Ascending aorta (tissue), 2 donors: ENCODE measurements at regions not wholly inside any gene's neighbourhood (a gene's known extent, or its start where the extent isn't known, plus 50 kb on each side); places are given as distances from the start of the nearest gene placed in this dataset.

Experiments used
- DNase-seq, 2 donors: peaks; one replicate each; pipeline ENCODE4 v3.0.0-alpha.2; 2019; ENCODE audit warnings: low spot score in 2 of 2
- H3K27ac ChIP-seq, 2 donors: fragments of 200-600 bp; sonication (generic); one replicate each; pipeline ENCODE4 v1.5.1; 2016 to 2017; ENCODE audit warnings: mild to moderate bottlenecking in 1 of 2
- H3K27me3 ChIP-seq: fragments of 200-600 bp; sonication (generic); one replicate; pipeline ENCODE4 v1.5.1; 2017
- H3K36me3 ChIP-seq, 2 donors: fragments of 200-600 bp; sonication (generic); one replicate each; pipeline ENCODE4 v1.5.1; 2016
- H3K4me1 ChIP-seq, 2 donors: fragments of 200-600 bp; sonication (generic); one replicate each; pipeline ENCODE4 v1.5.1; 2016 to 2017; ENCODE audit warnings: mild to moderate bottlenecking in 1 of 2
- H3K4me3 ChIP-seq, 2 donors: fragments of 200-600 bp; sonication (generic); one replicate each; pipeline ENCODE4 v1.5.1; 2016 to 2017; ENCODE audit warnings: mild to moderate bottlenecking in 1 of 2
- H3K9me3 ChIP-seq, 2 donors: fragments of 200-600 bp; sonication (generic); one replicate each; pipeline ENCODE4 v1.5.1; 2016
- intact Hi-C: fragments of 100-400 bp; cut with DNase I; formaldehyde crosslinking; loops from one replicate; pipeline ENCODE4 v1.15.1; 2023
- TF ChIP-seq, protein P1 (sequence below), 3 experiments: fragments of 200-600 bp in 2 of 3; fragments of 450-650 bp in 1 of 3; sonication (generic) in 2 of 3; IDR thresholded peaks; one replicate each; pipeline ENCODE4 v1.5.1; 2016 to 2019; ENCODE audit warnings: antibody characterized with exemption in 3 of 3, mild to moderate bottlenecking in 1 of 3, moderate library complexity in 1 of 3

GRCh38 chr1:25099343-25099951 lies 132.9 kb downstream of the SYF2 start:
- no peaks in the 10 kb centered on the region for H3K27me3 ChIP-seq
- intact Hi-C loops = no loop called here
- H3K27ac ChIP-seq = no peak overlapping the region

DNA sequence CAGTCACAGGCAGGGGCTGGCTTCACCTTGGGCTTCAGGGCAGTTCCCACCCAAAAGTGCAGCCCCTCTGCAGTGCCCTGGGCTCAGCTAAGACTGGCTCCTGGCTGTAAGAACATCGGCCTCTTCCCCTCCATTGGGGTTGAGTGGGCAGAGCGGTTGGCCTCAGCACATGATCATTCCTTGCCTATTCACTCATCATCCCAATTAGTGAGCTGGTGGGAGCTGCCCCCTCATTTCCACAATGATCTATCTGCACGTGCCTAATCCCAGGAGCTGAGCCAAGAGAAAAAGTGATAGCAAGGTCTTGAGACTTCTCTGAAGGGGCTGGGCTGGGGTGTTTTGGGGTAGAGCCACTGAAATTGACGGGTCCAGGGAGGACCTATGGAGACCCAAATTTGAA lies 133.6 kb downstream of the SYF2 start:
- Histone ChIP-seq H3K9me3 (no peaks in the 10 kb centered on the region), H3K27me3 (no peaks in the 10 kb centered on the region), H3K27ac (no peak overlapping the region), H3K4me1 (no peaks in the 10 kb centered on the region), H3K36me3 (no peaks in the 10 kb centered on the region), H3K4me3 (no peak overlapping the region)
- no peak for DNase-seq
- TF ChIP-seq, protein P1, sequence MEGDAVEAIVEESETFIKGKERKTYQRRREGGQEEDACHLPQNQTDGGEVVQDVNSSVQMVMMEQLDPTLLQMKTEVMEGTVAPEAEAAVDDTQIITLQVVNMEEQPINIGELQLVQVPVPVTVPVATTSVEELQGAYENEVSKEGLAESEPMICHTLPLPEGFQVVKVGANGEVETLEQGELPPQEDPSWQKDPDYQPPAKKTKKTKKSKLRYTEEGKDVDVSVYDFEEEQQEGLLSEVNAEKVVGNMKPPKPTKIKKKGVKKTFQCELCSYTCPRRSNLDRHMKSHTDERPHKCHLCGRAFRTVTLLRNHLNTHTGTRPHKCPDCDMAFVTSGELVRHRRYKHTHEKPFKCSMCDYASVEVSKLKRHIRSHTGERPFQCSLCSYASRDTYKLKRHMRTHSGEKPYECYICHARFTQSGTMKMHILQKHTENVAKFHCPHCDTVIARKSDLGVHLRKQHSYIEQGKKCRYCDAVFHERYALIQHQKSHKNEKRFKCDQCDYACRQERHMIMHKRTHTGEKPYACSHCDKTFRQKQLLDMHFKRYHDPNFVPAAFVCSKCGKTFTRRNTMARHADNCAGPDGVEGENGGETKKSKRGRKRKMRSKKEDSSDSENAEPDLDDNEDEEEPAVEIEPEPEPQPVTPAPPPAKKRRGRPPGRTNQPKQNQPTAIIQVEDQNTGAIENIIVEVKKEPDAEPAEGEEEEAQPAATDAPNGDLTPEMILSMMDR (IDR thresholded peaks at IDR 0.05) = no peak
- intact Hi-C loops = no loop called here

More at GRCh38 chr1:25099343-25099951, 132.9 kb downstream of the SYF2 start:
- Histone ChIP-seq H3K4me1 (no peaks in the 10 kb centered on the region), H3K4me3 (no peak overlapping the region), H3K9me3 (no peaks in the 10 kb centered on the region), H3K36me3 (no peaks in the 10 kb centered on the region)
- no peak for DNase-seq
- TF ChIP-seq, protein P1 (IDR thresholded peaks at IDR 0.05) = no peak

DNA sequence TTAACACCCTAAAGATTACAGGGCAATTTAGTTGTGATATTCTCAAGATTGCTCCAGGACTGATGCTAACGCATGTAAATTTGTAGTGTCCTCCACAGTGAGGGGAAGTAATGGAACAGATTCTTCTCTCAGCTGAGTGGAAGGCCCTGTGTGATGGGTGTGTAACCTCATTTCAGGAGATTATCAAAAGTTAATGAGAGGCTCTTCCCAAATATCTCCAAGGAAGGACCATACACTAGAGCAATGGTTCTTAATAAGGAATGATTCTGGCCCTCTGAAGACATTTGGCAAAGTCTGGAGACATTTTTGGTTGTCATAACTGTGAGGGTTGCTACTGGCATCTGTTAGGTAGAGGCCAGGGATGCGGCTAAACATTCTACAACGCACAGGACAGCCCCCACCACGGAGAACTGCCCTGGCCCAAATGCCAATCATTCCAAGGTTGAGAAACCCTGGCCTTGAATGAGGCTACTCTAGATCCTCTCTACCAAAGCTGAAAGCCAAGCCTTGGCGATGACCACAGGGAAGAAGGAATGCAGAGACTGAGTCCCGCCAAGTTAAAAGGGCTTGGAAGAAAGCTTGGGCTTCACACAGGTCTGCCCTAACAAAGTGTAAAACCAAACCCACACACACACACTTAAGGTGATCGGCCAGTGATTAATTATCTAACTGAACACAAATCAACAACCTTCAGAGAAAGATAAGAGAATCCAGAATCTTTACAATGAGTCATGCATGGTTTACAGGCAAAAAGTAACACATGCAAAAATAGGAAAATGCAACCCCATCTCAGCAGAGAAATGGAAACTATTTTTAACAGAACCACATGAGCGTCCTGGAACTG lies 135.8 kb downstream of the SYF2 start:
- no peaks in the 10 kb centered on the region for H3K4me1 ChIP-seq
- intact Hi-C loops = no loop called here
- no peaks in the 10 kb centered on the region for H3K27me3 ChIP-seq
- no peak overlapping the region for H3K27ac ChIP-seq
- H3K36me3 ChIP-seq = no peaks in the 10 kb centered on the region
- no peak overlapping the region for H3K4me3 ChIP-seq
- TF ChIP-seq, protein P1 (IDR thresholded peaks at IDR 0.05) = no peak
- no peak for DNase-seq
- H3K9me3 ChIP-seq = no peaks in the 10 kb centered on the region

DNA sequence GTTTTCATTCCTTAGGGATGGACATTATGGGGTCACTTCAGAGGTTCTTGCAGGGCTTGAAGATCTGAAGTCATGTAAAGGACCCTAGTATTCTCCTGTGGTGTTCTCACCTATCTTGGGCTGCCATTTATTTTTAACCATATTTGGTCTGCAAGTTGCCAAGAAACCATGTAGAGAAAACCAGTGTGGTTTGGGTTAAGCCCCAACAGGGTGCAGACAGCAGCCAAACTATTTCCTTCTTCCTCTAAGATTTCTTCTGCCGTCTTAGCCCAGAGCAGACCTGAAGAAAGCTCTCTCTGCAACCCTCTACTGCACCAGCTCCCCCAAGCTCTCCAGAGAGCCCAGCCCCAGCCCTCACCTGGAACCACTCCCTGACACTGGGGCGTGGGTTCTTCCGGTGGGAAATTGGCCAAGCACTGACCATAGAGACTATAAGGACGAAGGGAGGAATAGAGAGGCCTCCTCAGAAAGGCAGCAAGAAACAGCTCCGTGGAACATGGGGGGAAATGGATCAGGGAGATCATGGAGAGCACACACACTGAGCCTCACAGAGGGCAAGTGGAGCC lies 136.6 kb downstream of the SYF2 start:
- no peaks in the 10 kb centered on the region for H3K27me3 ChIP-seq
- H3K36me3 ChIP-seq = no peaks in the 10 kb centered on the region
- no peak overlapping the region for H3K4me3 ChIP-seq
- intact Hi-C loops = no loop called here
- no peak for DNase-seq
- H3K4me1 ChIP-seq = no peaks in the 10 kb centered on the region
- TF ChIP-seq, protein P1 (IDR thresholded peaks at IDR 0.05) = no peak
- H3K9me3 ChIP-seq = no peaks in the 10 kb centered on the region
- no peak overlapping the region for H3K27ac ChIP-seq

GRCh38 chr1:25094995-25095394 lies 137.3 kb downstream of the SYF2 start:
- intact Hi-C loops = no loop called here
- DNase-seq = no peak
- no peak overlapping the region for H3K4me3 ChIP-seq
- H3K4me1 ChIP-seq = no peaks in the 10 kb centered on the region
- no peak overlapping the region for H3K27ac ChIP-seq
- no peaks in the 10 kb centered on the region for H3K36me3 ChIP-seq
- no peaks in the 10 kb centered on the region for H3K27me3 ChIP-seq
- TF ChIP-seq, protein P1 (IDR thresholded peaks at IDR 0.05) = no peak
- H3K9me3 ChIP-seq = no peaks in the 10 kb centered on the region
